HepG2 (cell line): ENCODE measurements at regions not wholly inside any gene's neighbourhood (a gene's known extent, or its start where the extent isn't known, plus 50 kb on each side); places are given as distances from the start of the nearest gene placed in this dataset.

ENCODE experiments used
- CEBPB ChIP-seq: IDR thresholded peaks from 2 replicates; pipeline ENCODE4 v1.6.1; 2011; ENCODE audit warnings: low read depth, low read length, improper control_type of control experiment, borderline replicate concordance
- CREM ChIP-seq, 2 experiments: sonication (generic) in 1 of 2; formaldehyde crosslinking in 1 of 2; IDR thresholded peaks; 2 replicates each; pipeline versions ENCODE4 v1.4.0 to v1.6.1; 2016 to 2020; ENCODE audit warnings: antibody characterized with exemption in 1 of 2, mild to moderate bottlenecking in 1 of 2, missing genetic modification reagents in 1 of 2
- DMAP1 ChIP-seq: IDR thresholded peaks from 2 replicates; pipeline ENCODE4 v1.6.1; 2016
- FIP1L1 ChIP-seq: fragments of 200-400 bp; formaldehyde crosslinking; IDR thresholded peaks from 2 replicates; pipeline ENCODE4 v1.6.1; 2018; ENCODE audit warnings: low read depth, mild to moderate bottlenecking, low read length, moderate library complexity, borderline replicate concordance; ENCODE audit not compliant: insufficient read depth
- HNRNPLL ChIP-seq: fragments of 200-400 bp; formaldehyde crosslinking; IDR thresholded peaks from 2 replicates; pipeline ENCODE4 v1.6.1; 2017; ENCODE audit warnings: mild to moderate bottlenecking, low read depth, low read length; ENCODE audit not compliant: poor library complexity, severe bottlenecking
- JUNB ChIP-seq: sonication (generic); formaldehyde crosslinking; IDR thresholded peaks from 2 replicates; pipeline ENCODE4 v1.8.0; 2022; ENCODE audit warnings: missing genetic modification reagents, mild to moderate bottlenecking, borderline replicate concordance
- MEIS2 ChIP-seq: sonication (generic); formaldehyde crosslinking; IDR thresholded peaks from 2 replicates; pipeline ENCODE4 v1.9.0; 2021; ENCODE audit warnings: mild to moderate bottlenecking, missing genetic modification reagents
- MTA3 ChIP-seq: sonication (generic); formaldehyde crosslinking; IDR thresholded peaks from 2 replicates; pipeline ENCODE4 v1.4.0; 2020; ENCODE audit warnings: missing genetic modification reagents
- MXI1 ChIP-seq: IDR thresholded peaks from 3 replicates; pipeline ENCODE4 v1.6.1; 2012; ENCODE audit warnings: low read depth, low read length, inconsistent platforms, borderline replicate concordance
- ONECUT2 ChIP-seq: sonication (generic); formaldehyde crosslinking; IDR thresholded peaks from 2 replicates; pipeline ENCODE4 v1.4.0; 2020; ENCODE audit warnings: missing genetic modification reagents
- POLR2A ChIP-seq, 2 experiments: IDR thresholded peaks; 2 replicates each; pipeline ENCODE4 v1.6.1; 2011; ENCODE audit warnings: low read depth in 2 of 2, low read length in 2 of 2, mild to moderate bottlenecking in 1 of 2, moderate library complexity in 1 of 2; ENCODE audit not compliant: insufficient read depth in 1 of 2
- POLR2AphosphoS5 ChIP-seq: IDR thresholded peaks from 2 replicates; pipeline ENCODE4 v1.6.1; 2012; ENCODE audit warnings: low read depth, low read length
- PPARG ChIP-seq: conservative IDR thresholded peaks from 2 replicates; pipeline ENCODE4 v1.6.1; 2016; ENCODE audit warnings: missing biosample characterization, missing genetic modification reagents
- SKI ChIP-seq: fragments of 450-650 bp; IDR thresholded peaks from one replicate; pipeline ENCODE4 v1.6.1; 2018; ENCODE audit warnings: mild to moderate bottlenecking; ENCODE audit not compliant: partially characterized antibody
- SP4 ChIP-seq: sonication (generic); formaldehyde crosslinking; IDR thresholded peaks from 2 replicates; pipeline ENCODE4 v1.8.1; 2023; ENCODE audit warnings: mild to moderate bottlenecking, missing genetic modification reagents
- SSRP1 ChIP-seq: IDR thresholded peaks from 2 replicates; pipeline ENCODE4 v1.6.1; 2016; ENCODE audit warnings: control low read depth
- TGIF2 ChIP-seq: IDR thresholded peaks from 2 replicates; pipeline ENCODE4 v1.6.1; 2016; ENCODE audit warnings: control low read depth, missing compliant biosample characterization
- ZNF207 ChIP-seq: fragments of 450-650 bp; IDR thresholded peaks from 2 replicates; pipeline ENCODE4 v1.6.1; 2016; ENCODE audit warnings: antibody characterized with exemption, borderline replicate concordance
- ZNF24 ChIP-seq: fragments of 450-650 bp; IDR thresholded peaks from 2 replicates; pipeline ENCODE4 v1.6.1; 2017; ENCODE audit warnings: antibody characterized with exemption, mild to moderate bottlenecking
- ZNF33A ChIP-seq: sonication (generic); formaldehyde crosslinking; IDR thresholded peaks from 2 replicates; pipeline ENCODE4 v1.5.1; 2020; ENCODE audit warnings: missing genetic modification reagents, mild to moderate bottlenecking, moderate library complexity, borderline replicate concordance
- ZNF766 ChIP-seq: sonication (generic); formaldehyde crosslinking; IDR thresholded peaks from 2 replicates; pipeline ENCODE4 v1.5.0; 2020; ENCODE audit warnings: missing genetic modification reagents, borderline replicate concordance
- TF ChIP-seq, protein P1 (sequence below): sonication (generic); formaldehyde crosslinking; IDR thresholded peaks from 2 replicates; pipeline ENCODE4 v1.5.0; 2020; ENCODE audit warnings: missing genetic modification reagents, mild to moderate bottlenecking, borderline replicate concordance
- TF ChIP-seq, protein P2 (sequence below): sonication (generic); formaldehyde crosslinking; IDR thresholded peaks from 2 replicates; pipeline ENCODE4 v1.4.0; 2020; ENCODE audit warnings: mild to moderate bottlenecking, missing genetic modification reagents, borderline replicate concordance
- TF ChIP-seq, protein P3 (sequence below): IDR thresholded peaks from 2 replicates; pipeline ENCODE4 v1.6.1; 2016; ENCODE audit warnings: mild to moderate bottlenecking, missing biosample characterization, missing genetic modification reagents
- TF ChIP-seq, protein P4 (sequence below), 2 experiments: IDR thresholded peaks; 2 replicates each; pipeline ENCODE4 v1.6.1; 2011 to 2012; ENCODE audit warnings: low read length in 2 of 2, borderline replicate concordance in 1 of 2, low read depth in 1 of 2, mild to moderate bottlenecking in 1 of 2, moderate library complexity in 1 of 2

DNA sequence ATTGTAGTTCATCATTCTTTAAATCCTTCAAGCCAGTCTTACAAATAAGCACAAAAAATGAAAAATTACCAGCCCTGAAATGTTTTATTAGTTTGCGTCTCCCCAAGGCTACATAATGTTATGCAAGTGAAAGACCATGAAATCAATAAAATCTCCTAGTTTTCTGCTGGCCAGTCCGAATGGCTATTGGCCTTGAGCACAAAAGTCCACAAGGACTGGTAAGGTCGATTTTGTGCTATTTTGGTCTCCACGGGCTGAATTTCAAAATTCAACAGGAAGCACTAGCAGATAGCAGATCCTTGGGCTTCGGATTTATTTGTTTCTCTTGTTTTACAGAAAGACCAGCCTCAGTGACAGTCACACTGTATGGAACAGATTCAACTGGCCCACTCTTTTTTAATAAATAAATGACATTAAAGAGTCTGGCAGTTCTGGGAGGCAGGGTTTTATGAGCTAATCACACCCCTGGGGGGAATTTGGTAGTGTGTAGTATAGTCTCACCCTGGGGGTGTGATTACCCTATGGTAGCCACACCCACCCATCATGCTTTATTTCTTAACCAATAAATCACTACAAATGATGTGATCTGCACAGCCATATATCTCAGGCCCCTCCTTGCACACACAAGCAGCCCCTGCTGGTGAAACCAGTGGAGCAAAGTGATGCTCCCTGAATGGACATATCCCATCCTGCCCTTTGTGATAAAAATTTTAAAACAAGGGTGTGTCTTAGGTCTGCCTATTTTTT is 51.1 kb upstream of the TMEM33 start (continued):
- TF ChIP-seq, protein P1, sequence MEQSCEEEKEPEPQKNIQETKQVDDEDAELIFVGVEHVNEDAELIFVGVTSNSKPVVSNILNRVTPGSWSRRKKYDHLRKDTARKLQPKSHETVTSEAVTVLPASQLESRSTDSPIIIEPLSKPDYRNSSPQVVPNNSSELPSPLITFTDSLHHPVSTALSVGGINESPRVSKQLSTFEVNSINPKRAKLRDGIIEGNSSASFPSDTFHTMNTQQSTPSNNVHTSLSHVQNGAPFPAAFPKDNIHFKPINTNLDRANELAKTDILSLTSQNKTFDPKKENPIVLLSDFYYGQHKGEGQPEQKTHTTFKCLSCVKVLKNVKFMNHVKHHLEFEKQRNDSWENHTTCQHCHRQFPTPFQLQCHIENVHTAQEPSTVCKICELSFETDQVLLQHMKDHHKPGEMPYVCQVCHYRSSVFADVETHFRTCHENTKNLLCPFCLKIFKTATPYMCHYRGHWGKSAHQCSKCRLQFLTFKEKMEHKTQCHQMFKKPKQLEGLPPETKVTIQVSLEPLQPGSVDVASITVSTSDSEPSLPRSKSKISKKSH, result no peak
- TF ChIP-seq DMAP1 (CRISPR knock-in tag), result no peak
- no peak for TF ChIP-seq SP4
- TF ChIP-seq FIP1L1, result no peak
- no peak for TF ChIP-seq SSRP1 (CRISPR knock-in tag)
- no peak for TF ChIP-seq MXI1
- TF ChIP-seq HNRNPLL, result no peak
- no peak for TF ChIP-seq JUNB (CRISPR knock-in tag)
- TF ChIP-seq, protein P2, sequence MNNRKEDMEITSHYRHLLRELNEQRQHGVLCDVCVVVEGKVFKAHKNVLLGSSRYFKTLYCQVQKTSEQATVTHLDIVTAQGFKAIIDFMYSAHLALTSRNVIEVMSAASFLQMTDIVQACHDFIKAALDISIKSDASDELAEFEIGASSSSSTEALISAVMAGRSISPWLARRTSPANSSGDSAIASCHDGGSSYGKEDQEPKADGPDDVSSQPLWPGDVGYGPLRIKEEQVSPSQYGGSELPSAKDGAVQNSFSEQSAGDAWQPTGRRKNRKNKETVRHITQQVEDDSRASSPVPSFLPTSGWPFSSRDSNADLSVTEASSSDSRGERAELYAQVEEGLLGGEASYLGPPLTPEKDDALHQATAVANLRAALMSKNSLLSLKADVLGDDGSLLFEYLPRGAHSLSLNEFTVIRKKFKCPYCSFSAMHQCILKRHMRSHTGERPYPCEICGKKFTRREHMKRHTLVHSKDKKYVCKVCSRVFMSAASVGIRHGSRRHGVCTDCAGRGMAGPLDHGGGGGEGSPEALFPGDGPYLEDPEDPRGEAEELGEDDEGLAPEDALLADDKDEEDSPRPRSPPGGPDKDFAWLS (CRISPR knock-in tag), result no peak
- TF ChIP-seq ZNF766, result no peak
- no peak for TF ChIP-seq PPARG (CRISPR knock-in tag)
- TF ChIP-seq POLR2A (IDR thresholded peaks at IDR 0.05; ENCODE audit: insufficient read depth in 1 of 2, low read depth in 2 of 2, low read length in 2 of 2), result no peak
- no peak for TF ChIP-seq MTA3
- TF ChIP-seq MEIS2 (CRISPR knock-in tag), result no peak
- no peak for TF ChIP-seq POLR2AphosphoS5
- TF ChIP-seq, protein P3, sequence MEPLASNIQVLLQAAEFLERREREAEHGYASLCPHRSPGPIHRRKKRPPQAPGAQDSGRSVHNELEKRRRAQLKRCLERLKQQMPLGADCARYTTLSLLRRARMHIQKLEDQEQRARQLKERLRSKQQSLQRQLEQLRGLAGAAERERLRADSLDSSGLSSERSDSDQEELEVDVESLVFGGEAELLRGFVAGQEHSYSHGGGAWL (CRISPR knock-in tag), result no peak
- TF ChIP-seq ZNF207, result no peak
- no peak for TF ChIP-seq TGIF2 (CRISPR knock-in tag)
- TF ChIP-seq CREM (IDR thresholded peaks at IDR 0.05), result no peak
- TF ChIP-seq CREM (CRISPR knock-in tag; IDR thresholded peaks at IDR 0.05), result no peak
- TF ChIP-seq ZNF24, result no peak
- TF ChIP-seq, protein P4, sequence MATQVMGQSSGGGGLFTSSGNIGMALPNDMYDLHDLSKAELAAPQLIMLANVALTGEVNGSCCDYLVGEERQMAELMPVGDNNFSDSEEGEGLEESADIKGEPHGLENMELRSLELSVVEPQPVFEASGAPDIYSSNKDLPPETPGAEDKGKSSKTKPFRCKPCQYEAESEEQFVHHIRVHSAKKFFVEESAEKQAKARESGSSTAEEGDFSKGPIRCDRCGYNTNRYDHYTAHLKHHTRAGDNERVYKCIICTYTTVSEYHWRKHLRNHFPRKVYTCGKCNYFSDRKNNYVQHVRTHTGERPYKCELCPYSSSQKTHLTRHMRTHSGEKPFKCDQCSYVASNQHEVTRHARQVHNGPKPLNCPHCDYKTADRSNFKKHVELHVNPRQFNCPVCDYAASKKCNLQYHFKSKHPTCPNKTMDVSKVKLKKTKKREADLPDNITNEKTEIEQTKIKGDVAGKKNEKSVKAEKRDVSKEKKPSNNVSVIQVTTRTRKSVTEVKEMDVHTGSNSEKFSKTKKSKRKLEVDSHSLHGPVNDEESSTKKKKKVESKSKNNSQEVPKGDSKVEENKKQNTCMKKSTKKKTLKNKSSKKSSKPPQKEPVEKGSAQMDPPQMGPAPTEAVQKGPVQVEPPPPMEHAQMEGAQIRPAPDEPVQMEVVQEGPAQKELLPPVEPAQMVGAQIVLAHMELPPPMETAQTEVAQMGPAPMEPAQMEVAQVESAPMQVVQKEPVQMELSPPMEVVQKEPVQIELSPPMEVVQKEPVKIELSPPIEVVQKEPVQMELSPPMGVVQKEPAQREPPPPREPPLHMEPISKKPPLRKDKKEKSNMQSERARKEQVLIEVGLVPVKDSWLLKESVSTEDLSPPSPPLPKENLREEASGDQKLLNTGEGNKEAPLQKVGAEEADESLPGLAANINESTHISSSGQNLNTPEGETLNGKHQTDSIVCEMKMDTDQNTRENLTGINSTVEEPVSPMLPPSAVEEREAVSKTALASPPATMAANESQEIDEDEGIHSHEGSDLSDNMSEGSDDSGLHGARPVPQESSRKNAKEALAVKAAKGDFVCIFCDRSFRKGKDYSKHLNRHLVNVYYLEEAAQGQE (IDR thresholded peaks at IDR 0.05; ENCODE audit: borderline replicate concordance in 1 of 2, low read depth in 1 of 2, low read length in 2 of 2), result no peak
- TF ChIP-seq ONECUT2 (CRISPR knock-in tag), result peak; percentile 90
- no peak for TF ChIP-seq SKI
- peak; percentile 80; the same call in 1 of the 2 replicates for TF ChIP-seq ZNF33A (CRISPR knock-in tag)
- peak; percentile 36; the same call in 1 of the 2 replicates for TF ChIP-seq CEBPB
